Smooth muscle cell (in vitro differentiated cells): ENCODE measurements at regions not wholly inside any gene's neighbourhood (a gene's known extent, or its start where the extent isn't known, plus 50 kb on each side); places are given as distances from the start of the nearest gene placed in this dataset.
A peak's percentile ranks its signal among the peaks of the same experiment; 100 is the strongest.

ENCODE experiments used
- DNase-seq: peaks from one replicate; lab custom pipeline; 2025; ENCODE audit not compliant: unreplicated experiment; lab: John Stamatoyannopoulos, UW
- H2AFZ ChIP-seq: fragments of 200-600 bp; sonication (generic); 2 replicates; pipeline ENCODE4 v1.6.0; 2016; ENCODE audit warnings: antibody characterized with exemption, low read depth, mild to moderate bottlenecking
- H3F3A ChIP-seq: fragments of 200-600 bp; sonication (generic); 2 replicates; pipeline ENCODE4 v1.6.0; 2017; ENCODE audit warnings: antibody characterized with exemption, low read depth
- H3K27ac ChIP-seq: fragments of 200-600 bp; sonication (generic); 2 replicates; pipeline ENCODE4 v1.5.1; 2016; ENCODE audit warnings: low read depth, mild to moderate bottlenecking
- H3K27me3 ChIP-seq: fragments of 200-600 bp; sonication (generic); 2 replicates; pipeline ENCODE4 v1.6.1; 2016; ENCODE audit warnings: low read depth, mild to moderate bottlenecking
- H3K36me3 ChIP-seq: fragments of 200-600 bp; sonication (generic); 2 replicates; pipeline ENCODE4 v1.5.1; 2016; ENCODE audit warnings: low read depth
- H3K4me1 ChIP-seq: fragments of 200-600 bp; sonication (generic); 2 replicates; pipeline ENCODE4 v1.5.1; 2016; ENCODE audit warnings: low read depth
- H3K4me2 ChIP-seq: fragments of 200-600 bp; sonication (generic); 2 replicates; pipeline ENCODE4 v1.6.0; 2016; ENCODE audit warnings: mild to moderate bottlenecking
- H3K4me3 ChIP-seq: fragments of 200-600 bp; sonication (generic); 2 replicates; pipeline ENCODE4 v1.5.1; 2016; ENCODE audit warnings: mild to moderate bottlenecking
- H3K79me2 ChIP-seq: fragments of 200-600 bp; sonication (generic); 2 replicates; pipeline ENCODE4 v1.6.0; 2016; ENCODE audit warnings: low read depth, mild to moderate bottlenecking
- H3K9ac ChIP-seq: fragments of 200-600 bp; sonication (generic); 2 replicates; pipeline ENCODE4 v1.6.0; 2016; ENCODE audit warnings: low read depth
- H3K9me3 ChIP-seq: fragments of 200-600 bp; sonication (generic); replicated peaks from 2 replicates; pipeline ENCODE4 v1.5.1; 2016; ENCODE audit warnings: low read depth
- H4K20me1 ChIP-seq: fragments of 200-600 bp; sonication (generic); 2 replicates; pipeline ENCODE4 v1.6.0; 2016; ENCODE audit warnings: low read depth
- CTCF ChIP-seq: fragments of 200-600 bp; sonication (generic); IDR thresholded peaks from 2 replicates; pipeline ENCODE4 v1.5.1; 2017; ENCODE audit warnings: borderline replicate concordance, mild to moderate bottlenecking, antibody characterized with exemption; ENCODE audit not compliant: insufficient read depth, poor library complexity, severe bottlenecking
- WGBS: methylation state at CpG from one replicate; pipeline ENCODE4 v1.1.7; 2016; ENCODE audit warnings: low lambda C conversion rate; 5-methylcytosine and 5-hydroxymethylcytosine counted together

- Histone ChIP-seq H3K79me2 (no peaks in the 10 kb centered on the region), H3K27me3 (no peaks in the 10 kb centered on the region), H3K4me1 (no peaks in the 10 kb centered on the region), H4K20me1 (no peaks in the 10 kb centered on the region), H3K9ac (no peak overlapping the region), H3K36me3 (no peaks in the 10 kb centered on the region), H3K9me3 (no peaks in the 10 kb centered on the region), H3F3A (no peaks in the 10 kb centered on the region), H3K27ac (peak overlapping the region; percentile 40), H3K4me2 (peak overlapping the region; percentile 5), H2AFZ (no peak overlapping the region), H3K4me3 (no peak overlapping the region)
- 28% methylated on average over 3 of the region's 3 CpGs for WGBS
- TF ChIP-seq CTCF: no peak
- no peak for DNase-seq
Measured at GRCh38 chr9:19895006-19895405, 106.2 kb upstream of the SLC24A2 start.

- Histone ChIP-seq H3K4me3 (no peak overlapping the region), H3F3A (no peaks in the 10 kb centered on the region), H3K27me3 (no peaks in the 10 kb centered on the region), H3K9me3 (no peaks in the 10 kb centered on the region), H3K36me3 (no peaks in the 10 kb centered on the region), H3K27ac (no peak overlapping the region), H3K9ac (no peak overlapping the region), H4K20me1 (no peaks in the 10 kb centered on the region), H3K4me1 (no peaks in the 10 kb centered on the region), H2AFZ (no peak overlapping the region), H3K4me2 (no peak overlapping the region), H3K79me2 (no peaks in the 10 kb centered on the region)
- no peak for DNase-seq
- TF ChIP-seq CTCF: no peak
- WGBS: 99% methylated on average over 4 of the region's 4 CpGs
Measured at GRCh38 chr9:19885608-19886007, 96.8 kb upstream of the SLC24A2 start.

- no peaks in the 10 kb centered on the region for H3K4me1 ChIP-seq
Measured at GRCh38 chr9:19879062-19879461, 90.2 kb upstream of the SLC24A2 start.

More at GRCh38 chr9:19879062-19879461, 90.2 kb upstream of the SLC24A2 start:
- no peak overlapping the region for H2AFZ ChIP-seq
- no peaks in the 10 kb centered on the region for H3K9me3 ChIP-seq
- H3K9ac ChIP-seq: no peak overlapping the region
- H3F3A ChIP-seq: no peaks in the 10 kb centered on the region
- H3K79me2 ChIP-seq: no peaks in the 10 kb centered on the region
- no peak overlapping the region for H3K27ac ChIP-seq
- no peaks in the 10 kb centered on the region for H3K36me3 ChIP-seq
- H4K20me1 ChIP-seq: no peaks in the 10 kb centered on the region
- H3K4me2 ChIP-seq: no peak overlapping the region
- no peaks in the 10 kb centered on the region for H3K27me3 ChIP-seq
- DNase-seq: no peak
- H3K4me3 ChIP-seq: no peak overlapping the region
- no peak for TF ChIP-seq CTCF
- WGBS: 54% methylated on average over 2 of the region's 2 CpGs
